IMR-90 (cell line): ENCODE measurements at regions not wholly inside any gene's neighbourhood (a gene's known extent, or its start where the extent isn't known, plus 50 kb on each side); places are given as distances from the start of the nearest gene placed in this dataset.

Source experiments
- ATAC-seq: fragments of 200-7000 bp; cut with Tn5 transposase; 2 replicates; pipeline ENCODE4 v1.9.1; 2020; ENCODE audit warnings: low read depth, mild to moderate bottlenecking, moderate library complexity
- BruUV-seq: library from RNA; stranded (reverse); fragments of 400-500 nt; replicated peaks from 2 replicates; lab custom pipeline; 2021; lab: Mats Ljungman, UMichigan
- CTCF ChIA-PET: fragments of 300-600 bp; formaldehyde crosslinking; extraction: SDS; loops from one replicate; lab custom pipeline; 2021; ENCODE audit warnings: antibody characterized with exemption; lab: Yijun Ruan, JAX
- POLR2A ChIA-PET: fragments of 300-600 bp; sonication (Branson Sonifier 250); formaldehyde crosslinking; loops from one replicate; lab custom pipeline; 2022; ENCODE audit warnings: antibody characterized with exemption; ENCODE audit not compliant: unreplicated experiment; lab: Charles Lee
- DNase-seq: peaks from one replicate; pipeline ENCODE4 v3.0.0; 2013
- H2AFZ ChIP-seq: replicated peaks from 2 replicates; pipeline ENCODE3; 2013; ENCODE audit warnings: low read length, mild to moderate bottlenecking; ENCODE audit not compliant: poor library complexity
- H2AK5ac ChIP-seq: 2 replicates; pipeline ENCODE4 v1.6.1; 2013; ENCODE audit warnings: low read depth, low read length, inconsistent platforms
- H2AK9ac ChIP-seq: replicated peaks from 2 replicates; pipeline ENCODE3; 2013; ENCODE audit warnings: mild to moderate bottlenecking, low read depth, low read length, moderate library complexity; ENCODE audit not compliant: poor library complexity
- H2BK120ac ChIP-seq: 2 replicates; pipeline ENCODE4 v1.6.1; 2013; ENCODE audit warnings: low read depth, low read length, inconsistent platforms
- H2BK15ac ChIP-seq: 3 replicates; pipeline ENCODE4 v1.6.1; 2013; ENCODE audit warnings: low read depth, low read length, inconsistent platforms
- H2BK20ac ChIP-seq: 2 replicates; pipeline ENCODE4 v1.6.1; 2013; ENCODE audit warnings: low read depth, mild to moderate bottlenecking, inconsistent platforms, low read length, moderate library complexity
- H2BK5ac ChIP-seq: 2 replicates; pipeline ENCODE4 v1.6.1; 2013; ENCODE audit warnings: mild to moderate bottlenecking, low read depth, low read length, inconsistent platforms; ENCODE audit not compliant: poor library complexity, severe bottlenecking
- H3K14ac ChIP-seq: replicated peaks from 2 replicates; pipeline ENCODE4 v1.6.1; 2013; ENCODE audit warnings: low read depth, low read length, inconsistent platforms
- H3K18ac ChIP-seq: 2 replicates; pipeline ENCODE4 v1.6.1; 2013; ENCODE audit warnings: low read depth, low read length, control low read depth
- H3K23ac ChIP-seq: 2 replicates; pipeline ENCODE4 v1.6.1; 2013; ENCODE audit warnings: low read depth, low read length, inconsistent platforms
- H3K27ac ChIP-seq: 2 replicates; pipeline ENCODE4 v1.5.1; 2013; ENCODE audit warnings: mild to moderate bottlenecking, control low read depth, low read length; ENCODE audit not compliant: insufficient read depth
- H3K27me3 ChIP-seq: 2 replicates; pipeline ENCODE4 v1.6.1; 2013; ENCODE audit warnings: low read length; ENCODE audit not compliant: control insufficient read depth, insufficient read depth
- H3K36me3 ChIP-seq: 2 replicates; pipeline ENCODE4 v1.6.1; 2013; ENCODE audit warnings: low read length, mixed read lengths; ENCODE audit not compliant: control insufficient read depth, insufficient read depth
- H3K4ac ChIP-seq: 2 replicates; pipeline ENCODE4 v1.6.1; 2013; ENCODE audit warnings: low read depth, low read length, inconsistent platforms
- H3K4me1 ChIP-seq: 2 replicates; pipeline ENCODE4 v1.6.1; 2013; ENCODE audit warnings: low read length, mixed read lengths; ENCODE audit not compliant: control insufficient read depth, insufficient read depth
- H3K4me2 ChIP-seq: 2 replicates; pipeline ENCODE4 v1.6.1; 2013; ENCODE audit warnings: low read depth, mild to moderate bottlenecking, control low read depth, low read length, moderate library complexity
- H3K4me3 ChIP-seq: 2 replicates; pipeline ENCODE4 v1.5.1; 2013; ENCODE audit warnings: low read depth, mild to moderate bottlenecking, control low read depth, low read length, moderate library complexity; ENCODE audit not compliant: insufficient read depth
- H3K56ac ChIP-seq: 2 replicates; pipeline ENCODE4 v1.6.1; 2013; ENCODE audit warnings: low read length, inconsistent platforms; ENCODE audit not compliant: insufficient read depth; ENCODE audit errors: extremely low read depth
- H3K79me1 ChIP-seq, 2 experiments: 2 replicates each; pipeline ENCODE4 v1.6.1; 2013; ENCODE audit warnings: low read length in 2 of 2, inconsistent platforms in 1 of 2, low read depth in 1 of 2
- H3K9ac ChIP-seq: 2 replicates; pipeline ENCODE4 v1.6.1; 2013; ENCODE audit warnings: low read depth, low read length, control low read depth
- H3K9me1 ChIP-seq: 2 replicates; pipeline ENCODE4 v1.6.1; 2013; ENCODE audit warnings: low read length, inconsistent platforms; ENCODE audit not compliant: insufficient read depth
- H3K9me3 ChIP-seq: 2 replicates; pipeline ENCODE4 v1.6.1; 2013; ENCODE audit warnings: low read length; ENCODE audit not compliant: control insufficient read depth, insufficient read depth
- H4K20me1 ChIP-seq: 2 replicates; pipeline ENCODE4 v1.6.1; 2013; ENCODE audit warnings: low read length, inconsistent platforms; ENCODE audit not compliant: insufficient read depth
- H4K5ac ChIP-seq: 2 replicates; pipeline ENCODE4 v1.6.1; 2013; ENCODE audit warnings: mild to moderate bottlenecking, low read depth, low read length, control low read depth
- H4K8ac ChIP-seq, 2 experiments: 2 replicates each; pipeline ENCODE4 v1.6.1; 2013; ENCODE audit warnings: low read depth in 2 of 2, low read length in 2 of 2, control low read depth in 1 of 2, inconsistent platforms in 1 of 2
- H4K91ac ChIP-seq: 2 replicates; pipeline ENCODE4 v1.6.1; 2013; ENCODE audit warnings: low read depth, low read length, inconsistent platforms; ENCODE audit not compliant: insufficient read depth
- BHLHE40 ChIP-seq: fragments of 150-350 bp; IDR thresholded peaks from 2 replicates; pipeline ENCODE4 v1.6.1; 2016; ENCODE audit warnings: mild to moderate bottlenecking, low read depth, low read length
- CEBPB ChIP-seq: IDR thresholded peaks from 2 replicates; pipeline ENCODE4 v1.6.1; 2012; ENCODE audit warnings: low read depth, low read length, improper control_type of control experiment
- CHD1 ChIP-seq: IDR thresholded peaks from 2 replicates; pipeline ENCODE4 v1.6.1; 2012; ENCODE audit warnings: low read depth, low read length, improper control_type of control experiment
- FOS ChIP-seq: fragments of 150-350 bp; IDR thresholded peaks from 2 replicates; pipeline ENCODE4 v1.6.1; 2016; ENCODE audit warnings: low read depth, low read length
- MAFK ChIP-seq: IDR thresholded peaks from 2 replicates; pipeline ENCODE4 v1.6.1; 2012; ENCODE audit warnings: low read depth, low read length, improper control_type of control experiment
- MAZ ChIP-seq: IDR thresholded peaks from 2 replicates; pipeline ENCODE4 v1.6.1; 2012; ENCODE audit warnings: low read depth, mild to moderate bottlenecking, low read length, improper control_type of control experiment, moderate library complexity, borderline replicate concordance
- MXI1 ChIP-seq: IDR thresholded peaks from 2 replicates; pipeline ENCODE4 v1.6.1; 2012; ENCODE audit warnings: low read depth, mild to moderate bottlenecking, low read length, moderate library complexity, borderline replicate concordance
- NFE2L2 ChIP-seq: fragments of 150-350 bp; IDR thresholded peaks from 2 replicates; pipeline ENCODE4 v1.6.1; 2016; ENCODE audit warnings: low read depth, mild to moderate bottlenecking, low read length
- POLR2A ChIP-seq: IDR thresholded peaks from 2 replicates; pipeline ENCODE4 v1.6.1; 2012; ENCODE audit warnings: mild to moderate bottlenecking, low read depth, low read length
- RAD21 ChIP-seq: IDR thresholded peaks from 2 replicates; pipeline ENCODE4 v1.6.1; 2012; ENCODE audit warnings: low read length, improper control_type of control experiment
- RCOR1 ChIP-seq: IDR thresholded peaks from 2 replicates; pipeline ENCODE4 v1.6.1; 2012; ENCODE audit warnings: mild to moderate bottlenecking, low read length, improper control_type of control experiment; ENCODE audit not compliant: insufficient replicate concordance
- RFX5 ChIP-seq: IDR thresholded peaks from 2 replicates; pipeline ENCODE4 v1.8.0; 2012; ENCODE audit warnings: low read depth, mild to moderate bottlenecking, low read length, moderate library complexity
- SMC3 ChIP-seq: fragments of 150-350 bp; IDR thresholded peaks from 2 replicates; pipeline ENCODE4 v1.6.1; 2016; ENCODE audit warnings: low read depth, mild to moderate bottlenecking, antibody characterized with exemption, low read length, moderate library complexity
- WGBS, 2 experiments: methylation state at CpG; one replicate each; pipeline versions ENCODE4 v1.1.5 to v1.1.7; 2013; ENCODE audit warnings: missing lambda C conversion rate in 2 of 2; ENCODE audit not compliant: insufficient read length in 1 of 2; ENCODE audit errors: extremely low coverage in 2 of 2; 5-methylcytosine and 5-hydroxymethylcytosine counted together
- dilution Hi-C: fragments of 300-500 bp; cut with HindIII; formaldehyde crosslinking; loops from one replicate; pipeline ENCODE4 v1.14.3; 2018; ENCODE audit warnings: low sequenced_read_pairs; ENCODE audit not compliant: unreplicated experiment
- in situ Hi-C: fragments of 300-500 bp; cut with MboI; formaldehyde crosslinking; loops from 3 replicates; pipeline ENCODE4 v1.14.3; 2019; ENCODE audit warnings: low sequenced_read_pairs, inconsistent platforms, mixed read lengths
- intact Hi-C: fragments of 100-400 bp; cut with micrococcal nuclease; formaldehyde crosslinking; loops from 2 replicates; pipeline ENCODE4 v1.10.0; 2022
- TF ChIP-seq, protein P1 (sequence below): conservative IDR thresholded peaks from 2 replicates; pipeline ENCODE4 v1.5.1; 2012; ENCODE audit warnings: mild to moderate bottlenecking, low read depth, low read length, improper control_type of control experiment
- TF ChIP-seq, protein P2 (sequence below): fragments of 150-350 bp; IDR thresholded peaks from 2 replicates; pipeline ENCODE4 v1.6.1; 2017; ENCODE audit warnings: mild to moderate bottlenecking, antibody characterized with exemption, low read length, low read depth
- TF ChIP-seq, protein P3 (sequence below): fragments of 150-350 bp; IDR thresholded peaks from 2 replicates; pipeline ENCODE4 v1.6.1; 2016; ENCODE audit warnings: low read depth, mild to moderate bottlenecking, low read length, moderate library complexity, borderline replicate concordance

DNA sequence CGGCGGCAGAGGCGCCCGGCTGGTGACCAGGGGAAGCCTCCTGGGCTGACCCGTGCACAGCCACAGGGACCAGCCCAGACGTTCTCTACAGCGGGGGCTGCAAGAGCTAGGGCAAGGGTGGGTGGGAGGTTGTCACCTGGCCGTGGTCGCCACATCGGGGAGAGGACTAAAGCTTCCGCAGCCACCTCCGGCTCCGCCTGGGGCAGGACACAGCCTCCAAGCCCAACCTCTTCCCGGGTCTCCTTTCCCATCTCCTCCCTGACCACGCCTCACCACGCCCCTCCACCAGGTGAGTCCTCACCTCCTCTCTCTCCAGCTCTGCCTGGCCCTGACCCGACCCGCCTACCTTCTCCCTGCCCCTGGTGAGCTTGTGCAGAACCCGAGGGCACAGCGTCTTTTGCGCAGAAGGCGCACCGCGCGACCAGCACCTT is 75.9 kb upstream of the LMO1 start:
- dilution Hi-C loops (no loop called here), intact Hi-C loops (loop anchor here (2.0 kb wide), 1 partner anchor 227 kb away; no protein-coding TSS in a partner anchor)
- CTCF ChIA-PET: no interaction called here

More for the DNA sequence above, 75.9 kb upstream of the LMO1 start:
- Histone ChIP-seq H3K4me3 (no peak overlapping the region), H2AK9ac (no peak overlapping the region), H2BK120ac (no peak overlapping the region), H2AFZ (no peak overlapping the region), H3K27ac (no peak overlapping the region), H3K4me2 (no peak overlapping the region), H4K91ac (no peak overlapping the region), H3K27me3 (peaks cover 3% of the 10 kb centered on the region; the same call in 1 of the 2 replicates), H3K56ac (no peak overlapping the region), H3K9me1 (no peaks in the 10 kb centered on the region), H2BK15ac (no peak overlapping the region), H2AK5ac (no peak overlapping the region), H3K4ac (no peak overlapping the region), H2BK20ac (no peak overlapping the region), H3K79me1 (no peaks in the 10 kb centered on the region), H3K9me3 (no peaks in the 10 kb centered on the region), H3K23ac (no peak overlapping the region), H4K5ac (no peak overlapping the region), H3K18ac (no peak overlapping the region), H3K9ac (no peak overlapping the region), H4K20me1 (no peaks in the 10 kb centered on the region), H3K4me1 (no peaks in the 10 kb centered on the region), H3K14ac (no peak overlapping the region), H3K36me3 (no peaks in the 10 kb centered on the region), H2BK5ac (no peak overlapping the region), H4K8ac (no peak overlapping the region)
- WGBS, 2 experiments: 81% methylated on average over 13 of the region's 25 CpGs; no CpG with 5 or more reads in 1 of the 2 experiments
- POLR2A ChIA-PET: no interaction called here
- no peak for DNase-seq
- TF ChIP-seq, protein P1, sequence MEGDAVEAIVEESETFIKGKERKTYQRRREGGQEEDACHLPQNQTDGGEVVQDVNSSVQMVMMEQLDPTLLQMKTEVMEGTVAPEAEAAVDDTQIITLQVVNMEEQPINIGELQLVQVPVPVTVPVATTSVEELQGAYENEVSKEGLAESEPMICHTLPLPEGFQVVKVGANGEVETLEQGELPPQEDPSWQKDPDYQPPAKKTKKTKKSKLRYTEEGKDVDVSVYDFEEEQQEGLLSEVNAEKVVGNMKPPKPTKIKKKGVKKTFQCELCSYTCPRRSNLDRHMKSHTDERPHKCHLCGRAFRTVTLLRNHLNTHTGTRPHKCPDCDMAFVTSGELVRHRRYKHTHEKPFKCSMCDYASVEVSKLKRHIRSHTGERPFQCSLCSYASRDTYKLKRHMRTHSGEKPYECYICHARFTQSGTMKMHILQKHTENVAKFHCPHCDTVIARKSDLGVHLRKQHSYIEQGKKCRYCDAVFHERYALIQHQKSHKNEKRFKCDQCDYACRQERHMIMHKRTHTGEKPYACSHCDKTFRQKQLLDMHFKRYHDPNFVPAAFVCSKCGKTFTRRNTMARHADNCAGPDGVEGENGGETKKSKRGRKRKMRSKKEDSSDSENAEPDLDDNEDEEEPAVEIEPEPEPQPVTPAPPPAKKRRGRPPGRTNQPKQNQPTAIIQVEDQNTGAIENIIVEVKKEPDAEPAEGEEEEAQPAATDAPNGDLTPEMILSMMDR: no peak
- no peak for TF ChIP-seq MXI1
- TF ChIP-seq RFX5: no peak
- TF ChIP-seq SMC3: no peak
- no peak for TF ChIP-seq FOS
- TF ChIP-seq NFE2L2: no peak
- TF ChIP-seq, protein P2, sequence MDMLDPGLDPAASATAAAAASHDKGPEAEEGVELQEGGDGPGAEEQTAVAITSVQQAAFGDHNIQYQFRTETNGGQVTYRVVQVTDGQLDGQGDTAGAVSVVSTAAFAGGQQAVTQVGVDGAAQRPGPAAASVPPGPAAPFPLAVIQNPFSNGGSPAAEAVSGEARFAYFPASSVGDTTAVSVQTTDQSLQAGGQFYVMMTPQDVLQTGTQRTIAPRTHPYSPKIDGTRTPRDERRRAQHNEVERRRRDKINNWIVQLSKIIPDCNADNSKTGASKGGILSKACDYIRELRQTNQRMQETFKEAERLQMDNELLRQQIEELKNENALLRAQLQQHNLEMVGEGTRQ: no peak
- no peak for TF ChIP-seq POLR2A
- TF ChIP-seq RAD21: no peak
- TF ChIP-seq MAZ: no peak
- TF ChIP-seq, protein P3, sequence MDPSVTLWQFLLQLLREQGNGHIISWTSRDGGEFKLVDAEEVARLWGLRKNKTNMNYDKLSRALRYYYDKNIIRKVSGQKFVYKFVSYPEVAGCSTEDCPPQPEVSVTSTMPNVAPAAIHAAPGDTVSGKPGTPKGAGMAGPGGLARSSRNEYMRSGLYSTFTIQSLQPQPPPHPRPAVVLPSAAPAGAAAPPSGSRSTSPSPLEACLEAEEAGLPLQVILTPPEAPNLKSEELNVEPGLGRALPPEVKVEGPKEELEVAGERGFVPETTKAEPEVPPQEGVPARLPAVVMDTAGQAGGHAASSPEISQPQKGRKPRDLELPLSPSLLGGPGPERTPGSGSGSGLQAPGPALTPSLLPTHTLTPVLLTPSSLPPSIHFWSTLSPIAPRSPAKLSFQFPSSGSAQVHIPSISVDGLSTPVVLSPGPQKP: no peak
- no peak for TF ChIP-seq BHLHE40
- TF ChIP-seq CEBPB: no peak
- TF ChIP-seq MAFK: no peak
- no peak for TF ChIP-seq CHD1
- TF ChIP-seq RCOR1: no peak
- no peak for ATAC-seq
- BruUV-seq: no TSS peak
- in situ Hi-C loops: loop anchor here (10.0 kb wide), 1 partner anchor 225 kb away; no protein-coding TSS in a partner anchor
